HG02840 (cell line): ENCODE measurements at regions not wholly inside any gene's neighbourhood (a gene's known extent, or its start where the extent isn't known, plus 50 kb on each side); places are given as distances from the start of the nearest gene placed in this dataset.
"Not testable (repeated sequence)": the region's sequence is repeated elsewhere in the genome, so short reads cannot be mapped to it uniquely, and the experiment has no call there.

Experiments used
- ATAC-seq: cut with Tn5 transposase; IDR thresholded peaks from one replicate; pipeline ENCODE4 v1.9.1; 2021; ENCODE audit warnings: mild to moderate bottlenecking, moderate library complexity, moderate number of reproducible peaks; ENCODE audit not compliant: unreplicated experiment, low FRiP score

DNA sequence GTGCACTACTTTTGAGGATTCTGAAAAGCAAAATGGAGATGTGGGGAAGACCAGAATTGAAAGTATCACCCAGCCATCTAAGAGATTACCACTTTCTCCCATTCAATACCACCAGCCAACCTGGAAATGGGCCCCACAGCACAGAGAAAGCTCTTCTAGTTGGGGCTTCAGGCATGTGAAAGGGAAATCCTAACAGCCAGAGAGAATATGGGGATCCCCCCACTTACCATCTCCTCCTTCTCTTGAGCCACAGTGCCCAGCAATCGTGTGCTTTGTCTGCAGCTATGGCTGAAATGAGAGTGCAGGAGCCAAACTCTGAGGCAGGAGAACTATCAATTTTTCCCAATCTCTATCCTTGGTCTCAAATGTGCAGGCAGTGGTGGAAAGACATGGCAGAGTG, 173.2 kb upstream of the KCTD7 start:
- not testable (repeated sequence) for ATAC-seq

- ATAC-seq: not testable (repeated sequence)
These were observed 172.2 kb upstream of the KCTD7 start for GRCh38 chr7:66456431-66456830.

DNA sequence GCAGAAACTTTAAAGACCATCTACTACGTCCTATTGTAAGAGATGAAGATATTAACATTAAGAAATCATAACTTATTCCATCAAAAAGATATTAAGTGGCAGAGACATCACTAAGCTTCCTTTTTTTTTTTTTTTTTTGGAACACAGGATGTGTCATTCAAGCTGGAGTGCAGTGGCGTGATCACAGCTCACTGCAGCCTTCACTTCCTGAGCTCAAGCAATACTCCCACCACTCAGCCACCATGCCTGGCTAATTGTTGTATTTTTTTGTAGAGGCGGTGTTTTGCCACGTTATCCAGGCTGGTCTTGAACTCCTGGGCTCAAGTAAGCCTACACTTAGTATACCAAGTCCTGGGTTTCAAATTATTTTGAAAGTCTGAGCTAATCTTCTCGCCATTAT, 169.7 kb upstream of the KCTD7 start:
- ATAC-seq: not testable (repeated sequence)

DNA sequence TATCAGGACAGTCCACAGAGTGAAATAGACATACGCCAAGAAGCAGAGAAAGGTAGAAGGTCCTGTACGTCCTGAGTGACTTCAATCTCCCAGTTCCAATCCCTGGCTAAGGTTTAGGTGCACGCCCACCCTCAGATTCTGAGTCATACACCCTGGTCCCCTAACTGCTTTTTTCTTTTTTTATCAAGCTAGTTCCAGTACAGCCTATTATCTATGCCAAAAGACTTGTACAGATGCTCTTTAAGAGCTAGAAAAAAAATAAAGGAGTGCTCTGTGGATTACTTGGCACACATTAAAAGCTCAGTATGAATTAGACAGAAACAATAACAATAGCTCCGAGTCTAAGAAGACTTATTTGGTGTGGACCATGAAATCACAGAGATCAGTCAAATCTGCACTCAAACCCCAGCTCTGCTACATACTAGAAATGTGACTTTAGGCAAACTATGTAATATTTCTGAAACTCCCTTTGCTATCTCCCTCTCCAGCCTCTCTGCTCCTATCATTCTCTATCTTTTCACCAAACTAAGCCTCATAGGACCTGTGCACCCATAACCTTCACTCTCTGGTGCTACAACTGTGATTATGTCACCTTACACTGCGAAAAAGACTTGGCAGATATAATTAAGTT, 168.8 kb upstream of the KCTD7 start:
- not testable (repeated sequence) for ATAC-seq

DNA sequence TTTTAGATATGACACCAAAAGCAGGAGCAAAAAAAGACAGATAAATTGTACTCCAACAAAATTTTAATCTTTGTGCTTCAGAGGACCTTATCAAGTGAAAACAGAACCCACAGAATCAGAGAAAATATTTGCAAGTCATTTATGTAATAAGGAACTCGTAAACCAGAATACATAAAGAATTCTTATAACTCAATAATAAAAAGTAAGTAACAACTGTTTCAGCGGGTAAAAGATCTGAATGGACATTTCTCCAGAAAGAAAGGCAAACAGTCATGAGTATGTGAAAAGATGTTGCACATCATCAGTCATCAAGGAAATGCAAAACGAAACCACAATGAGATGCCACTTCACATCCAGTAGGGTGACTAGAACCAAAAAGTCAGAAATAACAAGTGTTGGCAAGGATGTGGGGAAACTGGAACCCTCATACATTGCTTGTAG, 167.7 kb upstream of the KCTD7 start:
- no peak for ATAC-seq

- ATAC-seq: not testable (repeated sequence)
These were observed 167.3 kb upstream of the KCTD7 start for GRCh38 chr7:66461397-66461796.

DNA sequence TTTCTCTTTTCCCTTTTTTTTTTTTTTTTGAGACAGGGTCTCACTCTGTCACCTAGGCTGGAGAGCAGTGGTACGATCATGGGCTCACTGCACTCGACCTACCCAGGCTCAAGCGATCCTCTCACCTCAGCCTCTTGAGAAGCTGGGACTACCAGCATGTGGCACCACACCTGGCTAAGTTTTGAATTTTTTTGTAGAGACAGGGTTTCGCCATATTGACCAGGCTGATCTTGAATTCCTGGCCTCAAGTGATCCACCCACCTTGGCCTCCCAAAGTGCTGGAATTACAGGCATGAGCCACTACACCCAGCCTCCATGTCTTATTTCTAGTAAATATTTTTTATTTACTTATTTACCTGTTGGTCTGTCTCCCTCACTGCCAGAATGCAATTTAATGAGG, 165.8 kb upstream of the KCTD7 start:
- not testable (repeated sequence) for ATAC-seq

DNA sequence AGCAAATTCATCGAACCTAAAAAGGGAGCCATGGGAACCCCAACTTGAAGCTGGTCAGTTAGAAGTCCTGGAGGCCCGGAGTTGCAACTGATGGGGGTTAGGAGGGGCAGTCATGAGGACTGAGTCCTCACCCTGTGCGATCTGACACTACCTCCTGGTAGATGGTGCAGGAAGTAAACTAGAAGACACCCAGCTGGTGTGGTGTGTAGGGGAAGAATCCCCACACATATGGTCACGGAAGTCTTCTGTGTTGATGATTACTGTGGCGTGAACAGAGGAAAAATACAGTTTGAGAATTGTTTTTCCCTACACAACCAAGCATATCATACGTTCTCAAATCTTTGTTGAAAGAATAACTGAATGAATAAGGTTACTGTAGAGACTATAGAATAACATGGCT, 164.6 kb upstream of the KCTD7 start:
- no peak for ATAC-seq

DNA sequence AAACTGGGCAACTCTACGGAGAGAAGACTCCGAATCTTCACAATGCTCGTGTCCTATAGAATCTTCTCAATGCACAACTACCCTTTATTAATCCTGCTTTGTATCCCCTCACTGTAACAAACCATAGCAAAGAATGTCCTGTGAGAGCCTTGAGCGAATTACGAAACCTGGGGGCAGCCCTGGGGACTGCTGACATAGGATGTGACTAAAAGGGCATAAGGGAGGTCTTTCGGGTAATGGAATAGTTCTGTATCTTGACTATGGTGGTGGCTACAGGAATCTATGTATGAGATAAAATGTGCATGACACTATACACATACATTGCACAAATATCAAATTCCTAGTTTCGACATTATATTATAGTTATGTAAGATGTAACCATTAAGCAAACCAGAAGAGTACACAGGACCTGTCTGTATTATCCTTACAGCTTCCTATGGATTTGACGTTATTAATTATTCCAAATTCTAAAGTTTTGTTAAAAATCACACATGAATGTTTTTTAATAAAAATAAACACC, 162.5 kb upstream of the KCTD7 start:
- ATAC-seq: no peak

DNA sequence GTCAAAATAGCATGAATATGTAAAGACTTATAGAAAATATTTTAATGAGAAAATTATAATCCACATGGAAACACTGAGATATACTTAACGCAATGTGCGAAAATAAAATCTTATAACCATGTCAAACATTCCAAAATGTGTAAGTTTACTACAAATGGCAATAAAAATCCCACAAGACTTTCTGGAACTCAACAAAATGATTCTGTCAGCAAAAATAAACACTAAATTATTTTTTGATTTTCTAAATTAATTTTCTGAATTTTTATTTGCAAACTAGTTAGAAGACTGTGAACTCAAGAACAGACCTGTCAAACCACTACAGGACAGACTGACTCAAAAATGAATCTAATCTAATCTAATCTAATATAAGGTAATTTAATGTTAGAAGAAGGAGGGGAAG, 160.8 kb upstream of the KCTD7 start:
- ATAC-seq: no peak

DNA sequence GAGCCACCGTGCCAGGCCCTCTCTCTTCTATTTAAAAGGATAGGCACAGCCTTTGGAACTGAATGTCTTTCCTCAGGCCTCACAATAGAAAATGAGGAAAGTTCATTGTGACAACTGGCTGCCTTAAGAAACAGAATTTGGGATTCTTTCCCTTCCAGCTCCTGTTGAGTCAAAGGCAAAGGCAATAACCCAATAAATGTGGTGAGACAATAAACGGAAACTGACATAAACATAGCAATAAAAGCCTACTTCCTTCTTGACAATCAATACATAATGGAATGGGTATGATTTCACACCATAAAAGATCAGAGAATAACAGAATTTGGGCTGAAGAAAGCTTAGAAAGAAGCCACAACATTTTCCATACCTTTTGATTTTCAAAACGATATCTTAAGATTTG, 155.6 kb upstream of the KCTD7 start:
- not testable (repeated sequence) for ATAC-seq

DNA sequence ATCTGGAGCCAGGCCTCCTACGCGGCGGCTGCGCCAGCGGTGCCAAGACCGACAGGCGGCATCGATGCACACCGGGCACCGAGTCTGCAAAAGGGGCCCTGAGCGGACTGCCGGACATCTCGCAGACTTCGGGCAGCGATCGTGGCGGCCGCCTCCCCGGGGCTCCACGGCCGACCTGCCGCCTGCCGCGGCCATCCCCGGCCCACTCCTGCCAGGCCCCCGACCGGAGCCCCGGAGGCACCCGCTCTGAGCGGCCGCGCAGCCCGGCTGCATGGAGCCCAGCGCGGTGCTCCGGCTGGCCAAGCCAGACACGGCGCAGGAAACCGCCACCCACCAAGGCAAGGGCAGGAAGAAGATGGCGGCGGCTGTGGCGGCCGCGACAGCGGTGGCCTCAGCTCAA, 154.2 kb upstream of the KCTD7 start:
- no peak for ATAC-seq

GRCh38 chr7:66476056-66476455, 152.6 kb upstream of the KCTD7 start:
- ATAC-seq: not testable (repeated sequence)

DNA sequence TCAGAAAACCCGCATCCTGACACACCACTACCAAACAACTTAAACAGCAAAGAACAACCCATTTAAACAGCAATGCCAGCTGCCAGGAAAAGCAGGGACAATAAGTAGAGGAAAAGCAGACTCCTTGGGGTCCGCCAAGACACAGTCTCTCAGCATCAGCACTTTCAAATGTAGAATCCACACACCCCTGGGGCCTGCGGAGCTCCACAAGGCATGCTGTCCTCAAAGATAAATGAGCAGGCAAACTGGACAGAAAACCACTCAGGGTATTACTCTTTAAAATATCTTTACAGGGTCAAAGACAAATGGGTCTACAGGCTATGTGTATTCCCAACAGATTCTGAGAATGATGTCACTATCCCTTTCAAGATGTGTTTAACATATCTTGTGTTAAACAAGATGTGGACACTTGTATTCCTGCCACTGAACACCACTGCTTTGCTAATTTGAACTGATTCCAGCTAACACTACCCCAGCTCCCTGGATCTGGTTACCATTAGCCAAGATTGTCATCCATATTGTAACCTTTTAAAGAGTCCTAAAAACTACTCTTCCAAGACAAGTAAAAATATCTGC, 150.8 kb upstream of the KCTD7 start:
- ATAC-seq: not testable (repeated sequence)

DNA sequence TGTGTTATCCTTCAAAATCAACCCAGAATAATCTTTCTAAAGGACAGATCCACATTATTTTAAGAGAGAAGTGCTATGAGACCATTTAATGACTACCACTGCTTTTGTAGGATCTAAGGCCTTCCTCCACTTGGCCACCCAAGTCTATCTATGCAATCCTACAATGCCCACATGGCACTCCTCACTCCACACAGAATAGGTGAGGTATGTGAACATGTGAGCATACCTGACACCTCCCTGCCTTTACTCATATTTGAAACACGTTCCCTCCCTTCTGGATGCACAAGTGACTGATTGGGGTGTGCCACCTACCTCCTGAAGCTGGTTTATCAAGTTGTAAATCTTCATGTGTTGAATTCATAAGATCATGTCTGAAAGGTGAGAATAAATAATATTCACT, 147.5 kb upstream of the KCTD7 start:
- ATAC-seq: not testable (repeated sequence)

GRCh38 chr7:66489065-66489464, 139.6 kb upstream of the KCTD7 start:
- ATAC-seq: not testable (repeated sequence)

- ATAC-seq: not testable (repeated sequence)
These were observed 138.9 kb upstream of the KCTD7 start for GRCh38 chr7:66489741-66490140.

GRCh38 chr7:66490979-66491378, 137.7 kb upstream of the KCTD7 start:
- ATAC-seq: not testable (repeated sequence)

GRCh38 chr7:66492405-66492804, 136.3 kb upstream of the KCTD7 start:
- not testable (repeated sequence) for ATAC-seq

DNA sequence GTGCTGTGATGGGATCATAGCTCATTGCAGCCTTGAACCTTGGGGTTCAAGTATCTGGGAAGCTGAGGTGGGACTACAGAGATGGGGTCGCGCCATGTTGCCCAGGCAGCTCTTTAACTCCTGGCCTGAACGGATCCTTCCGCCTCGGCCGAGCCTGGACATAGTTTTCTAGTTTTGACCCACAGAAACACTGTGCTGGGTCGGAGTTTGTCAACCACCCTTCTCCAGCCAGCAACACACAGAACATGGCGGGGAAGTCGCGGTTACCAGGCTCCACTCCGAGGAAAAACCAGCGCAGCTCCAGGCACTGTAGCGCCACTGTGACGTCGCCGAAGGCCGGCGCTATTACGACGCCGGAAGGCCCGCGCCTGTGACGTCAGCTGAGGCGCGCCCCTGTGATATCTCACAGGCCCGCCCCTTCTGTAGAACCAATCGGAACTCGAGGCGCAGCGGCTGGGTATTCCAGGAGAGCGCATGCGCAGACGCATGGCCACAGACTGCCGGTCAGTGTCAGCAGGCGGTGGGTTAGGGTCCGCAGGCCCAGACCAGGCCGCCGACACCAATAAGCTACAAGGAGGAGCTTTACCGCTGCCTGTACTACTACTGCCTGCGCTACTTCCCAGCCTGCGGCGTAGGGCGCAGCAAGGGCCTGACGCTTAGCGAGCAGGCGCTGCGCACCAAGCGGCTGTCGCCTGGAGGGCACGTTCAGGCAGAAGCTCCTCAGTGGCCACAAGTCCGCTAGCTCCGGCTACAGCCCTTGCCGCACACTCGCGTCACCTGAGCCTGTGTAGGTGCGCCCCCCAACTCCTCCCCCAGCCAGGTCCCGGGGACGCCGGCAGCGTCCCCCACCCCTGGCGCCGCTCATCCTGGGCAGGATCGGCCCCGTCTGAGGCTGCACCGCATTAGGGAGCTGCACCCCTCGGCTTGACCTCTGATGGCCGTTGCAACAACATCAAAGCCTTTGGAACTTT, 135.2 kb upstream of the KCTD7 start:
- ATAC-seq: peak; percentile 96

- no peak for ATAC-seq
These were observed 131.3 kb upstream of the KCTD7 start for GRCh38 chr7:66497346-66497745.
